NOMO-1 treated with dmso at 0.1 percent for 144 hours (cell line): ENCODE measurements at regions not wholly inside any gene's neighbourhood (a gene's known extent, or its start where the extent isn't known, plus 50 kb on each side); places are given as distances from the start of the nearest gene placed in this dataset.
"Not testable (repeated sequence)": the region's sequence is repeated elsewhere in the genome, so short reads cannot be mapped to it uniquely, and the experiment has no call there.

Experiments used
- DNase-seq: peaks from one replicate; lab custom pipeline; 2025; ENCODE audit not compliant: unreplicated experiment; lab: John Stamatoyannopoulos, UW

DNA sequence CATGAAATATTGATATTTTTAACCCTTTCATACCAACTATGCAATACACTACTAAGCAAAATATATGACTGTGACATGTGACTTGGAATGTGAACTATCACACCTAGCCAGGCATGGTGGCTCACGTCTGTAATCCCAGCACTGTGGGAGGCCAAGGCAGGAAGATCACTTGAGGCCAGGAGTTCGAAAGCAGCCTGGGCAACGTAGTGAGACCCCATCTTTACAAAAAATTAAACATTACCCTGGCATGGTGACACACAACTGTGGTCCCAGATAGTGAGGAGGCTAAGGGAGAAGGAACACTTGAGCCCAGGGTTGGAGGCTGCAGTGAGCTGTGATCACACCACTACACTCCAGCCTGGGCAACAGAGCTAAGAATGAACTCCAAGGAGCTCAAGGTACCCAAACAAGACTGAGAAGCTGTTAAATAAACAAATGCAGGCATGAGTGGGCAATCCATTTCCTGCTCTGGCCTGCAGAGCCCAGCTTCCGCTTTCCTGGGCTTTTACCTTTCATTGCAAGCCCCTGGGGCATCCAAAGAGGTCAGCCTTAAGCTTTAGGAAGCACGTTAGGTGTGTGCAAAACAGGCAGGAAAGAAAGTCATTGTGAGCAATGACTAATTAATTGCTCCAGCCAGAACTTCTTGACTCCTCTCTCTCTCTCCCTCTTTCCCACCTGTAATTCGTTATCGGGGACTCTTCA is 162.1 kb upstream of the FOXK1 start:
- no peak for DNase-seq

DNA sequence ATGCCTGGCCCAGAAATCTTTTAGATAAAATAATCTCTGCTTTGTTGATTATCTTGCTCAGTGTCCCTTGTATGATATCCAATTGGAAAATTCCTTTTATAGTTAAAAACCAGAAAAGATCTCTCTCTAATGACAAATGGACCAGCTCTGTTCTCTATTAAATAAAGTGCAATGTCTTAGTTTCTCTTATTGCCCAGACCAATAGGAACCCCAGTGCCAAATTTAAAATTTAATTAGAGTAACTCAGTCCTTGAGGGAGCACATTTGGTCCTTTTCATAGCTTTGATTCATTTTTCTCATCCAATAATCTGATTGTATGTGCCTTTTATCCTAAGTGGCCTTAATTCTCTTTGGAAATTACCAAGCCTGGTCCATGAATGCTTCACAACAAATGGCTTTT is 158.9 kb upstream of the FOXK1 start:
- DNase-seq = no peak

DNA sequence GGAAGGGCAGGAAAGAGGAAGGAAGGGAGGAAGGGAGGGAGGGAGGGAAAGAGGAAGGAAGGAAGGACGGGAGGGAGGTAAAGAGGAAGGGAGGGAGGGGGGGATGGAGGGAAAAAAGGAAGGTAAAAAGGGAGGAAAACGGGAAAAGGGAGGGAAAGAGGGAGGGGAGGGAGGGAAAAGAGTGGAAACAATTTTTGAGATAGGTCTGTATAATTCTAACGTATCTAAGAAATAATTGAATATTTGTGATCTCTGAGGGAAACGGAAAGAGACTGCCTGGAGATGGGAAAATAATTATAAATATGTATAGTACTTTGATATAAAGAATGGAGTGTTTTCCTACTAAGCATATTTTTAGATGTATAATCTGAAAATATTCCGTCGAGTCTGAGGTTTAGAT is 158.2 kb upstream of the FOXK1 start:
- DNase-seq = no peak

DNA sequence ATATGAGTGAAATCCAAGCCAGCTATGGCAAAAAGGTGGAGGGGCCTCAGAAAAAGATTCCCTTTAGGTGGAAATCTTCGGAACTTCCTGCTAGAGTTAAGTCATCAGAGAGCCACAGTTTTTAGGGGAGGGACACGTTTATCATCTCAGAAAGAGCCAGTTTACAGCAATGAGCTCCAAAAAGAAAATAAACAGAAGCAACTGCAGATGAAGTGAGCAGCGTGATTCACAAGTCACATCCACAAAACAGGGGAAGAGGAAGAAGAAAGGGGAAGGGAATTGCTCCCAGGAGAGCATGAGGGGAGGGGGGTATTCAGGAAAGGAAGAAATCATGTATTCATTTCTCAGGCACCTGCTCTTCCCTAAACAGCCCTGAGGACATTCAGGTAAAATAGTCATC is 156.2 kb upstream of the FOXK1 start:
- DNase-seq = no peak

DNA sequence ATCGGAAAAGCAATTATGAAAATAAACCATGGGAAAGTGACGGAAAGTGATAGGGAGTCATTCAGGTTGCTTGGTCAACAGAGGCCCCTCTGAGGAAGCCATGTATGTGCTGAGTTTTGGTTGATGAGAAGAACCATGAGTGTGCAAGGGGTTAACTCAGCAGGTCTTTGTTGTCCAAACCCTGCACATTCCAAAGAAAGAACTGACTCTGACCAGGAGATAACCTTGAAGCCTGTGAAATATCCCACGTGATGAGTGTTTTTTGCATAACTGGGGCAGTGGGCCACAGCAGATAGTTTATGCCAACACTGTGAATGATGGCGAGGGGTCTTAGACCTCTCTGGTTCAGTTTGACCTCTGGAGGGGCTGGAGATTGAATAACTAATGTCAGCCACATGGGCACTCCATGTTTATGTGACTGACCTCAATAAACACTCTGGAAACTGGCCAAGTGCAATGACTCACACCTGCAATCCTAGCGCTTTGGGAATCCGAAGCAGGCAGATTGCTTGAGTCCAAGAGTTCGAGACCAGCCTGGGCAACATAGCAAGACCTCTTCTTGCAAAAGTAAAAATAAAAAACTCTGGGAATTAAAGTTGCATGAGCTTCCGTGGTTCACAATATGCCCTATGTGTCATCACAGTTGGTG is 154.0 kb upstream of the FOXK1 start:
- DNase-seq = no peak

DNA sequence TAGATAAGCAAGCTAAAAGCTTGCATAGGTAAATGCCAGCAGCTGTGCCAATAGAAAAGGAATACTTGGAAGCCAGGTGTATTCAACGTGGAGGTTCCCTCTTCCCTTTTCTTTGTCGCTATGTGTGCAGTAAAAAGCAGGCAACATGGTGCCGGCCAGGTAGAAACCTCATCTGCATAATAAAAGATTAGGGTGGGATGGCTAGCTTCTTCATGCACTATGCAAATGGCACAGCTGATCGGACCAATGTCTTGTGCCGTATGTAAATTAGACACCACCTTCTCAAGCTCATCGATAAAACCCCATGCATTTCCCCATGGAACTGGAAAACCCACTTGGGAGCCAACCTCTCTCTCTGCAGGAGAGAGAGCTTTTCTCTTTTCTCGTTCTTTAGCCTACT is 150.9 kb upstream of the FOXK1 start:
- no peak for DNase-seq

DNA sequence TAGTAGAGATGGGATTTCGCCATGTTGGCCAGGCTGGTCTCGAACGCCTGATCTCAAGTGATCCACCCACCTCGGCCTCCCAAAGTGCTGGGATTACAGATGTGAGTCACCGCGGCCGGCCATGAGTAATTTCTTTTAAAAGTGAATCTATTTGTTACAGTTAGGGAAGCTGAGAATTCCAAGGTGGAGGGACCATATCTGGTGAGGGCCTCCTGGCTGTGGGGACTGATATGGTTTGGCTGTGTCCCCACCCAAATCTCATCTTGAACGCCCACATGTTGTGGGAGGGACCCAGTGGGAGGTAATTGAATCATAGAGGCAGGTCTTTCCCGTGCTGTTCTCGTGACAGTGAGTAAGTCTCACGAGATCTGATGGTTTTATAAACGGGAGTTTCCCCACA is 148.8 kb upstream of the FOXK1 start:
- DNase-seq = not testable (repeated sequence)

DNA sequence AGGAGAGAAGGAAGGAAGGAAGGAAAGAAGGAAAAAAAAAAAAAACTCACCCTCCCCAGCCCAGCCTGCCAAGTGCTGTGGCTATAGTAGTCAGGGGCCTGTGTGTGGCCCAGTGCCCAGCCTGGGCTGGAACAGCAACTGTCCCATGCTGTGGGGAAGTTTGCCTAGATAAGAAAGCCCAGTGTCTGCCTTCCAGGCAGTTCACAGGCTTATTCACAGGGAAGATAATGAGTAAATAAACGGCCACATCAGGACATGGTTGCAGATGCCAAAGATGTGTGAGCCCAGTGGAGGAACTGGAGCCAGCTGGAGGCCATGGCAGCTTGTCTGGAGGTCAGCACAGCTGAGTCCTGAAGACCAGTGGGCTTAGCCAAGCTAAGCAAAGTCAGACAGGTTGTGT is 132.4 kb upstream of the FOXK1 start:
- no peak for DNase-seq

DNA sequence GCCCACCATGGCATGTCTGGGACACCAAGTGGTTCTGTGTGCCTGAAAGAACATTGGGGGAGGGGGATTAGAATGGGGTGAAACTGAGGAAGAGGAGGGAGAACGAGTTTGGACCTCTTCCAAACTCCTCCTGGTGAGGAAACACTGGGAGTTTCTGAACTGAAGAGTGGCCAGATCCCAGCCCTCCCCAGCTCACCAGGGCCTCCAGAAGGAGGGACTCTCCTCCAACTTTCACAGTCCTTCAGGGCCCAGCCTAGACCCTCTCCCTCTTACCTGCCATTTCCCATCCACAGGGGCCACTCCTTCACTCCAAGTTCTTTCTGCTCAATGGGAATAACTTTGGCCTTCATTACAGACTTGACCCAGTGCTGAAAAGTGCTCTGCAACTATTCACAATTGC is 132.0 kb upstream of the FOXK1 start:
- no peak for DNase-seq

DNA sequence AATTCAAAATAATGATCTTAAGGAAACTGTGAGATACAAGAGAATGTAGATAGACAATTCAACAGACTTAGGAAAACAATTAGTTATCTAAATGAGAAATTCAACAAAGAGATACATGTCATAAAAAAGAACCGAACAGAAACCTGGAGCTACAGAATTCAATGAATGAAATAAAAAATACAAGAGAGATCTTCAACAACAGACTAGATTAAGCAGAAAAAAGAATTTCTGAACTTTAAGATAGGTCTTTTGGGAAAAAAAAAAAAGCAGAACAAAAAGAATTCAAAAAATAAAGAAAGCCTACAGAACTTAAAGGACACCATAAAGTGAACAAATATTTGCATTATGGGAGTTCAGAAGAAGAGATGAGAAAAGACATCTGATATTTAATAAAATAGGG is 129.1 kb upstream of the FOXK1 start:
- no peak for DNase-seq

DNA sequence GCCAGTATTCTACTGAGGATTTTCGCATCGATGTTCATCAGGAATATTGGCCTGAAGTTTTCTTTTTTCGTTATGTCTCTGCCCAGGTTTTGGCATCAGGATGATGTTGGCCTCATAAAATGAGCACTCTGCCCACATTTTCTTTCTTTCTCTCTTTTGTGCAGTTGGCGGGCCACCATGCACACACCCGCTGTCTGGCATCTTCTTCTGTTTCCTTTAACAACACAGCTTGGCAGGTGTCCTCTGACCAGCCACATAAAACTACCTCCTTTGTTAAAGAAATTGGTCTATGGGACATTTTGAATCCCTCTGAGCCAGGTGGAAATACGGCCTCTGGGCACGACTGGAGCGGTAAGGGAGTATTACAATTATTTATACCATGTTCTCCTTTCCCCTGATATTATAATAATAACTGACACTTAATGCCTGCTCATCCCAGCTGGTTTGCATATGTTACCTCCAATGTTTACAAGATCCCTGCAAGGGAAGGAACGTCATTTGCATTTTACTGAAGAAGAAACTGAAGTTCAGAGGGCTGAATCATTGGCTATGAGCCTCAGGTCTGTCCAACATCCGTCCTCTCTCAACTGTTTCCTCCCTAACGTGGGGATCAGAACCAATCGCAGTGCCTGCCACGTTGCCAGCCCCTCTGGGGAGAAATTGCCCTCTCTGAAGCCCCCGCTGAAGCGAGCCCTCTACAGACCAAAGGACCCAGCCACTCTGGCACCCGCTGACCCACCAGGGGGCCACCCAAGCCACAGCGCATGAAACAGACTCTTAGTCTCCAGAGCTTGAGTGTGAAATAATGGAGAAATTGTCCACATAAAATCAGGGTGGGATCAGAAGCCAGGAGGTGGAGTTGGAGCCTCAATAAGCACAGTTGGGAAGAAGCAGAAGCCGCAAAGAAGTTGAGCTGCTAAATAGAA is 125.0 kb upstream of the FOXK1 start:
- DNase-seq = no peak

DNA sequence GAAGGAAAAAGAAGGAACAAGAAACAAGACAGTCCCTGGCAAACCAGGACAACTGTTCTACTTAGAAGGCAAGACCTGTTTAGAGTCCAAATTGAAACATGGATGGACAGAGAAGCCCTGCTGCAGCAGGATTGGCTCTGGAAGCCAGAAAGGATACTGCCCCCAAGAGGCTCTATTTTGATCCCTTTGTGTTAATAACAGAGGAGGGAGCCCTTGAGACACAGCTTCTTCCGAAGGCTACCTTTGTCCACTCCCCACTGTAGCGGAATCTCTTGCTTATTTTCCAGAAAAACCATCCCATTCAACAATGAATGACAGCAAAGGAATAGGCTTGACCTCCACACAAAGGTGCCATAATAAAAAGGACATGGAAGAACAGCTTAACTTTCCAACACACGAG is 120.3 kb upstream of the FOXK1 start:
- no peak for DNase-seq

DNA sequence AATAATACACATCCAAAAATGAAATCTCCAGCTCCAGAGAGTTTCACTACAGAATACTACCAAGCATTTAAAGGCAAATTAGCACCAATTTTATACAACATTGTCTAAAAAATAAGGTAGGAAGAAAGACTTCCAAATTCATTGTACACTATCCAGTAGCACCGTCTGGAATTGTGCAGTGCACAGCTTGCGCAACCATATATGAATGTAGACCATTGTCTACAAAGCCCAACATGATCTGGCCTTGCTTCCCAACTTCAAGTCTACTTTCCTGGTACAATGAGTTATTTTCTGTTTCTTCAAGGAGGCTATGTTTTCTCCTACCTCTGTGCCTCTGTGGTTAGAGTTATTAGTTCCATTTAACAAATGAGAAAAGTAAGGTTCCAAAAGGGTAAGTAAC is 115.4 kb upstream of the FOXK1 start:
- no peak for DNase-seq

DNA sequence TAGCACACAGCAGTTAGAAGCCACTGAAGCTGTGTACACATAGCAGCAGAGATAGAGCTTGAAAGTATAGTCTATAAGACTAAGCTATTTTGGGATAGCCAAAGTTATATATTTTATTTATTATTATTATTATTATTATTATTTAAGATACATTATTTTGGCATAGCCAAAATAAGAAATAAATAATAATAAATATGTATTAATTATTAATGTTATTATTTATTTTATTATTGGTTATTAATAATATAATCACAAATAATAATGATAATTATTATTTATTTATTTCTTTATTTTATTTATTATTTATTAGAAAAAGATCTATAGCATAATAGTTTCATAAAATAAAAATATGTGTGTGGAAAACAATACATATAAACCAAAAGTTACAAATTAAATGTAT is 107.2 kb upstream of the FOXK1 start:
- no peak for DNase-seq

DNA sequence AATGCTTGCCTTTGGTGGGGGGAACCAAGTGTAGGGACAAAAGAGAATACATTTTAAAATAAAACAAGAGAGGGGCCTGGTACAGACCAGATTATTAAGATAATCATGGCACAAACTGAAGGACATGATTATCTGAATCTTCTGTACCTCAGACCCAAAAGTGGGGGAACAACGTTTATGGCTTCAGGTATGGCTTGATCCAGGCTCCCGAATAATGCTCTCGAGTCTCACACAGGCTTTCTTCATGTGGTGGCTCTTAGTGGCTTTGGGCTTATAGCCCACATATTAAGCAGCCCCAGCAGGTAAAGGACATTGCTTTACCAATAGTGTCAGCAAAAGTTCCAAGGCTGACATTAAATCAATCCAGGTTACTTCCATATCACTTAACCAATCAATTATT is 106.8 kb upstream of the FOXK1 start:
- no peak for DNase-seq

DNA sequence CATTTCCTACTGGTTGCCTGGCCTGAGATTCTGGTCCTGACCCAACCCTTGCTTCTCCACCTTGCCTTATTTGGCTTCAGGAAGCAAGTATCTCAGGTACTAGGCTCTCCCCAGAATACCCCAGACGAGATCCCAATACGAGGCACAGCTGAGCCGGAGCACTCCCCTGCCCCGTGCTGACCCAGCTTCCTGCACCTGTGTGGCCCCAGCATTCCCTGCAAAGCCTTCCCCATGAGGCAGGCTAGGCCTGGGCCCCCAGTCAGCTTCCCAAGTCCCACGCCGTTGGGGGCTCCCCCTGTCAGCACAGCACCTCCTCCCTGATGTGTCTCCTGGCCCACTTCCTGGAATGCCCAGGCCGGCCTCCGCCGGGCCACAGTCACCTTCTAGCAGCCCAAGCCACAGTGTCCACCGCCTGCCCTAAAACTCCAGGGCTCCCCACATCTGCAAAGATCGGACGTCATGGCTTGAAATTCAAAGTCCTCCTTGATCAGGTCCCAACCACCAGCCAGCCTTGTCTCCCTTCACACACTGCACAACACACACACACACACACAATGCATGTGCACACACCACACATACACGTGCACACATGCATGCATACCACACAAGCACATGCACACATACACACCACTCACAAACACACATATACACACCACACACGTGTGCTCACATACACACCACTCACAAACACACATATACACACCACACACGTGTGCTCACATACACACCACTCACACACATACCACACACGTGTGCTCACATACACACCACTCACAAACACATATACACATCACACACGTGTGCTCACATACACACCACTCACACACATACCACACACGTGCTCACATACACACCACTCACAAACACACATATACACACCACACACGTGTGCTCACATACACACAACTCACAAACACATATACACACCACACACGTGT is 78.9 kb upstream of the FOXK1 start:
- no peak for DNase-seq

DNA sequence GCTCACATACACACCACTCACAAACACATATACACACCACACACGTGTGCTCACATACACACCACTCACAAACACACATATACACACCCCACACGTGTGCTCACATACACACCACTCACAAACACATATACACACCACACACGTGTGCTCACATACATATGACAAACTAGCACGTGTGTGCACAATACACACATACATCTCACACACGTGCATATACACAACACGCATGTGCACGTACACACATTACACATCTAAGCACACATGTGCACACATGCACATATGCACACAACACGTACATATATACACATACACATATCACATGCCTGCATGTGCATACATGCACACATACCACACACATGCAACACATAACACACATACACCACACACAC is 78.3 kb upstream of the FOXK1 start:
- DNase-seq = no peak

DNA sequence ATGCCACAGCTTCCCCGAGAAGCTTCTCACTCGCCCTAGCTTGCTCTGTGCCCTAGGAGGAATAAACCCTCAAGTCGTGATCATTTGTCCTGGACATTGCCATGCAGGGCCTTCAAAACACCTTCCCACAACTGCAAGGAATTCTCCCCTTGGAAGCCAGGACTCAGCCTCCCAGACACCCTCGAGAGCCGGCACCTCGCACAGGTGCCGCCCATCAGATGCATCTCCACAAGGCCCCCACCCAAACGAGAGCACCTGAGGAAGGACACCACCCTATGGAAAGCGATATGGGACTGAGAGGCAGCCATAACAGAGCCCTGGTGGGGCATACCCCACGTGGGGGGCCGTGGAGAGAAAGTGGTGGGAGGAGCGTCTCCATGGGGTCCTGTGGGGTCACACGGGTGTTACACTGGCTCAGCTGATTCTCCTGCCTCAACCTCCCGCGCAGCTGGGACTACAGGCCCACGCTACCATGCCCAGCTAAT is 77.6 kb upstream of the FOXK1 start:
- no peak for DNase-seq

DNA sequence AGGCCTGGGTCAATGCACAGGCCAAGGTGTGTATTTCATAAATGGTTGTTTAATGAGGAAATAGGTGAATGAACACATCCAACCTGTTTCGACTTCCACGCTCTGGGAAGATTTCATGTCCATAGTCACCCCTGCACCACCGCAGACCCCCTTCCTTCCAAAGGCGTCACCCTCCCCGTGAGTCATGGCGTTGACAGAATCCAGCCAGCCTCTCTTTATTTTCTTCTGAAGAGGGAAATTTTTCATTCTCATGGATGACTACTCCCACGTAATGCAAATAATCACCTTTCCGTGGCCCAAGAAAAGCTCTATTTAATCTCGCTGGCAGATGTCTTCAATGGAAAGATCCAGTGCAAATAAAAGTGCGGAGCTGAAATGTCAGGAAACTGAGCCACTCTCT is 75.3 kb upstream of the FOXK1 start:
- DNase-seq = no peak

DNA sequence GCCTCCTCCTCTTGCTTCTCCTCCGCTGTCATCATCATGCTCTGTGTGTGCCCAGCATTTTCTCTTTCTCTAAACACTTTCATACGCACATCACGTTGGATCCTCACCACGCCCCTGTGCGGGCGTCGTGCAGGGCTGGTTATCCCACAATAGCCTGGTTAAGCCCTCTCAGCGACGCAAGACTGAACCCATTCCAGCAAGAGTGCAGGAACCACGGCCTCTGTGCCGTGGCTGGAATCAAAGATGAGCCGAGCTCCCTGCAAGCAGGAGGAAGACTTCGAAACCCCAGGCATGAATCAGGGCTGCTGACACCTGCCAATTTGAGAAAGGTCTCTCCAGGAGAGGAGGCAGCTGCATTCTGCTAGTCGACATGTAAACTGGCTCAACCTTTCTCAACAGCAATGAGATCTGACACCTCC is 74.8 kb upstream of the FOXK1 start:
- no peak for DNase-seq

DNA sequence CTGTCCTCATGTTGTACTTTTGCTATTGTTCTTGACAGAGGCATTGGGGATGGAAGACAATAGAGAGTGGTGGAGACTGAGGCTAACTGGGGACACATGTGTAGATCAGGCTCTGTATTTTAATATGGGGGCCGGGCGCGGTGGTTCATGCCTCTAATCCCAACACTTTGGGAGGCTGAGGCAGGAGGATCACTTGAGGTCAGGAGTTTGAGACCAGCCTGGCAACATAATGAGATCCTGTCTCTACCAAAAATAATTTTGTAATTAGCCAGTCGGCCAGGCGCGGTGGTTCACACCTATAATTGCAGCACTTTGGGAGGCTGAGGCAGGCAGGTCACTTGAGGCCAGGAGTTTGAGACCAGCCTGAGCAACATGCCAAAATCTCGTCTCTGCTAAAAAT is 72.5 kb upstream of the FOXK1 start:
- not testable (repeated sequence) for DNase-seq
